ENCODE measurements at regions not wholly inside any gene's neighbourhood (a gene's known extent, or its start where the extent isn't known, plus 50 kb on each side); places are given as distances from the start of the nearest gene placed in this dataset.

GRCh38 chr11:109870297-109870696 is 222.9 kb upstream of the ZC3H12C start:
- TF ChIP-seq CTCF (optimal IDR thresholded peaks at IDR 0.05 in 1 of 3, IDR thresholded peaks at IDR 0.05 in 1 of 3, conservative IDR thresholded peaks at IDR 0.05 in 1 of 3; ENCODE audit: extremely low read depth in 1 of 3, insufficient read depth in 2 of 3, low read length in 3 of 3) (no peak), EZH2 (IDR thresholded peaks at IDR 0.05; ENCODE audit: low read length) (no peak)
